A549 (cell line): ENCODE measurements at regions not wholly inside any gene's neighbourhood (a gene's known extent, or its start where the extent isn't known, plus 50 kb on each side); places are given as distances from the start of the nearest gene placed in this dataset.
"Not testable (repeated sequence)": the region's sequence is repeated elsewhere in the genome, so short reads cannot be mapped to it uniquely, and the experiment has no call there.

Source experiments
- ATAC-seq, 2 experiments: fragments of 200-7000 bp in 1 of 2; fragments of >200 bp in 1 of 2; cut with Nextera tagmentation in 1 of 2; cut with Tn5 transposase in 1 of 2; 3 replicates each; pipeline versions ENCODE4 v1.8.0 to v1.9.1; 2018 to 2020; ENCODE audit warnings: mild to moderate bottlenecking in 1 of 2, moderate library complexity in 1 of 2
- CTCF ChIA-PET: fragments of 300-600 bp; sonication (Branson Sonifier 250); formaldehyde crosslinking; extraction: SDS; loops from one replicate; lab custom pipeline; 2021; ENCODE audit warnings: antibody characterized with exemption, inconsistent platforms; lab: Yijun Ruan, JAX
- POLR2A ChIA-PET: fragments of 350-600 bp; formaldehyde crosslinking; extraction: SDS; loops from one replicate; lab custom pipeline; 2021; ENCODE audit warnings: antibody characterized with exemption, inconsistent platforms; lab: Yijun Ruan, JAX
- DNase-seq, 2 experiments: peaks; one replicate each; pipeline versions ENCODE4 v3.0.0 to v3.0.0-alpha.2; 2011 to 2016; ENCODE audit warnings: low read depth in 1 of 2, low spot score in 1 of 2
- FAIRE-seq: peaks from 2 replicates; lab custom pipeline; 2011; peaks lifted over from hg19 to GRCh38; lab: Jason Lieb, UNC
- H3K27ac ChIP-seq, 2 experiments: fragments of >200 bp; sonication (Bioruptor Twin); formaldehyde crosslinking; 3 replicates each; pipeline ENCODE4 v1.5.1; 2016 to 2017
- H3K4me1 ChIP-seq: fragments of >200 bp; sonication (Bioruptor Twin); formaldehyde crosslinking; 3 replicates; pipeline ENCODE4 v1.6.1; 2016
- H3K4me2 ChIP-seq: fragments of >200 bp; sonication (Bioruptor Twin); formaldehyde crosslinking; 3 replicates; pipeline ENCODE4 v1.6.1; 2016
- H3K4me3 ChIP-seq: fragments of >200 bp; sonication (Bioruptor Twin); formaldehyde crosslinking; 3 replicates; pipeline ENCODE4 v1.5.1; 2016
- H3K9me3 ChIP-seq: fragments of >200 bp; sonication (Bioruptor Twin); formaldehyde crosslinking; 3 replicates; pipeline ENCODE4 v1.6.1; 2016
- CBX2 ChIP-seq: fragments of 200-600 bp; sonication (generic); IDR thresholded peaks from 2 replicates; pipeline ENCODE4 v1.6.1; 2016; ENCODE audit warnings: low read depth, mild to moderate bottlenecking, borderline replicate concordance
- CBX8 ChIP-seq: fragments of 200-600 bp; sonication (generic); IDR thresholded peaks from 2 replicates; pipeline ENCODE4 v1.6.1; 2016
- CEBPB ChIP-seq, 2 experiments: fragments of >200 bp in 1 of 2; sonication (Bioruptor Twin) in 1 of 2; formaldehyde crosslinking in 1 of 2; IDR thresholded peaks; 2 replicates each; pipeline ENCODE4 v1.6.1; 2012 to 2016
- EHMT2 ChIP-seq: fragments of 200-600 bp; sonication (generic); IDR thresholded peaks from 2 replicates; pipeline ENCODE4 v1.6.1; 2016; ENCODE audit warnings: antibody characterized with exemption, low read depth, mild to moderate bottlenecking, moderate library complexity
- HES2 ChIP-seq: fragments of >200 bp; sonication (Bioruptor Twin); formaldehyde crosslinking; IDR thresholded peaks from 2 replicates; pipeline ENCODE4 v1.6.1; 2016
- HEYL ChIP-seq: fragments of 250-450 bp; sonication (Bioruptor Pico); IDR thresholded peaks from 2 replicates; pipeline ENCODE4 v1.8.0; 2021; ENCODE audit warnings: mild to moderate bottlenecking, moderate library complexity
- HOXB13 ChIP-seq: fragments of 250-450 bp; sonication (Bioruptor Pico); IDR thresholded peaks from 2 replicates; pipeline ENCODE4 v1.5.0; 2020; ENCODE audit warnings: low read depth, mild to moderate bottlenecking, moderate library complexity
- MAFK ChIP-seq: fragments of 450-650 bp; IDR thresholded peaks from 2 replicates; pipeline ENCODE4 v1.6.1; 2014; ENCODE audit not compliant: partially characterized antibody
- MAZ ChIP-seq: fragments of 150-350 bp; IDR thresholded peaks from 2 replicates; pipeline ENCODE4 v1.6.1; 2014; ENCODE audit warnings: antibody characterized with exemption, low read depth, low read length, borderline replicate concordance
- MYC ChIP-seq: IDR thresholded peaks from 2 replicates; pipeline ENCODE4 v1.6.1; 2012; ENCODE audit warnings: mild to moderate bottlenecking, inconsistent platforms, low read length, improper control_type of control experiment, borderline replicate concordance
- NFE2L2 ChIP-seq: fragments of 150-350 bp; conservative IDR thresholded peaks from 2 replicates; pipeline ENCODE4 v1.6.1; 2014; ENCODE audit warnings: low read length
- POLR2A ChIP-seq: IDR thresholded peaks from 2 replicates; pipeline ENCODE4 v1.6.1; 2012; ENCODE audit warnings: mild to moderate bottlenecking, low read length
- POLR2AphosphoS2 ChIP-seq: conservative IDR thresholded peaks from 2 replicates; pipeline ENCODE4 v1.6.1; 2012; ENCODE audit warnings: low read length, improper control_type of control experiment, inconsistent platforms
- RAD21 ChIP-seq, 2 experiments: fragments of >200 bp in 1 of 2; sonication (Bioruptor Twin) in 1 of 2; formaldehyde crosslinking in 1 of 2; IDR thresholded peaks in 1 of 2; conservative IDR thresholded peaks in 1 of 2; 2 replicates in 1 of 2; 3 replicates in 1 of 2; pipeline ENCODE4 v1.6.1; 2012 to 2018; ENCODE audit warnings: inconsistent platforms in 1 of 2
- RCOR1 ChIP-seq: fragments of 150-350 bp; IDR thresholded peaks from 2 replicates; pipeline ENCODE4 v1.6.1; 2014; ENCODE audit warnings: antibody characterized with exemption, low read length, low read depth
- RNF2 ChIP-seq: fragments of 200-600 bp; sonication (generic); IDR thresholded peaks from 2 replicates; pipeline ENCODE4 v1.6.1; 2016; ENCODE audit warnings: low read depth, mild to moderate bottlenecking, antibody characterized with exemption, moderate library complexity, borderline replicate concordance
- TFCP2L1 ChIP-seq: fragments of 250-450 bp; sonication (Bioruptor Pico); IDR thresholded peaks from 2 replicates; pipeline ENCODE4 v1.5.0; 2021; ENCODE audit warnings: mild to moderate bottlenecking
- ZNF302 ChIP-seq: fragments of 250-450 bp; sonication (Bioruptor Pico); IDR thresholded peaks from 2 replicates; pipeline ENCODE4 v1.9.0; 2021; ENCODE audit warnings: inconsistent platforms, mild to moderate bottlenecking, moderate library complexity
- WGBS: methylation state at CpG from one replicate; pipeline ENCODE4 v1.1.6; 2017; ENCODE audit errors: missing lambda C conversion rate; 5-methylcytosine and 5-hydroxymethylcytosine counted together
- TF ChIP-seq, protein P1 (sequence below): IDR thresholded peaks from 2 replicates; pipeline ENCODE4 v1.6.1; 2012
- TF ChIP-seq, protein P2 (sequence below): fragments of 450-650 bp; IDR thresholded peaks from 2 replicates; pipeline ENCODE4 v1.6.1; 2014; ENCODE audit warnings: antibody characterized with exemption

DNA sequence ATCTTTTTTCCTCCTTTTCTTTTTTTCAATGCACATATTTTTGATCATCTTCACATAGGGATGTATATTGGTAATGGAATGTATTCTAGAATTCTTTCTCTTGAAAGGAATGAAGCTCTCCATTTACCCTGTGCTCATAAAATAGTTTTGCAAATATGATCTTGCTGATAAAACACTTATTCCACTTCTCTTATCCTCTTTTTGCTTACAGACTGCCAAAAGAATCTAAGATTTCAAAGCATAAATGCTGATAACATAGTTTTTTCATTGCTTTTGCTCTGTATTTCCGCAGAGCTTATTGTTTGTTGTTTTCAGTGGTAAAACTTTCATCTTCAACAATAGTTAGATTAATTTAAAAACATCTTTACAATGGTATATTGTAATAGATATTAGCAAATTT, 350.5 kb downstream of the PAX1 start:
- DNase-seq (no peak), FAIRE-seq (peak; percentile 36), ATAC-seq (no peak)
- no peak overlapping the region for H3K4me2 ChIP-seq
- TF ChIP-seq MAFK = peak; percentile 20
- no peak for TF ChIP-seq ZNF302 (CRISPR knock-in tag)
- no peak overlapping the region for H3K27ac ChIP-seq
- H3K4me1 ChIP-seq = no peaks in the 10 kb centered on the region
- H3K4me3 ChIP-seq = no peak overlapping the region
- ChIA-PET POLR2A (no interaction called here), CTCF (no interaction called here)
- H3K9me3 ChIP-seq = no peaks in the 10 kb centered on the region; the same call in 2 of the 3 replicates
- 5% methylated on average over 1 of the region's 1 CpG for WGBS

GRCh38 chr20:22052025-22052650, 346.7 kb downstream of the PAX1 start:
- FAIRE-seq (no peak), ATAC-seq (no peak), DNase-seq (no peak)
- Histone ChIP-seq H3K4me1 (no peaks in the 10 kb centered on the region), H3K4me3 (no peak overlapping the region), H3K4me2 (no peak overlapping the region), H3K27ac (no peak overlapping the region), H3K9me3 (no peaks in the 10 kb centered on the region)
- 0% methylated on average over 1 of the region's 1 CpG for WGBS
- CTCF ChIA-PET = interaction anchor here (0.7 kb wide), 1 partner anchor 10 kb away, joined by 3 read pairs; no protein-coding TSS in a partner anchor
- TF ChIP-seq MAZ (no peak), HES2 (no peak), CBX8 (peak; percentile 94), CEBPB (IDR thresholded peaks at IDR 0.05) (no peak), POLR2AphosphoS2 (no peak), RNF2 (peak; percentile 94), RAD21 (conservative IDR thresholded peaks at IDR 0.05 in 1 of 2, IDR thresholded peaks at IDR 0.05 in 1 of 2) (no peak)
- POLR2A ChIA-PET = no interaction called here

GRCh38 chr20:22045956-22046507, 340.6 kb downstream of the PAX1 start:
- FAIRE-seq, H3K4me2 ChIP-seq, CTCF ChIA-PET: not testable (repeated sequence)

GRCh38 chr20:22027423-22027822, 322.0 kb downstream of the PAX1 start:
- H3K4me2 ChIP-seq = no peak overlapping the region
- no peak overlapping the region for H3K4me3 ChIP-seq
- 2% methylated on average over 1 of the region's 1 CpG for WGBS
- no peaks in the 10 kb centered on the region for H3K9me3 ChIP-seq
- H3K27ac ChIP-seq = no peak overlapping the region
- peak; percentile 89 for TF ChIP-seq MAFK
- TF ChIP-seq NFE2L2 = no peak
- ChIA-PET POLR2A (no interaction called here), CTCF (no interaction called here)
- no peak for FAIRE-seq
- H3K4me1 ChIP-seq = no peaks in the 10 kb centered on the region
- DNase-seq = no peak
- ATAC-seq = no peak

More at GRCh38 chr20:22045956-22046507, 340.6 kb downstream of the PAX1 start:
- H3K4me1 ChIP-seq, POLR2A ChIA-PET, ATAC-seq, H3K9me3 ChIP-seq, H3K27ac ChIP-seq, DNase-seq, H3K4me3 ChIP-seq: not testable (repeated sequence)
- 32% methylated on average over 12 of the region's 13 CpGs for WGBS

DNA sequence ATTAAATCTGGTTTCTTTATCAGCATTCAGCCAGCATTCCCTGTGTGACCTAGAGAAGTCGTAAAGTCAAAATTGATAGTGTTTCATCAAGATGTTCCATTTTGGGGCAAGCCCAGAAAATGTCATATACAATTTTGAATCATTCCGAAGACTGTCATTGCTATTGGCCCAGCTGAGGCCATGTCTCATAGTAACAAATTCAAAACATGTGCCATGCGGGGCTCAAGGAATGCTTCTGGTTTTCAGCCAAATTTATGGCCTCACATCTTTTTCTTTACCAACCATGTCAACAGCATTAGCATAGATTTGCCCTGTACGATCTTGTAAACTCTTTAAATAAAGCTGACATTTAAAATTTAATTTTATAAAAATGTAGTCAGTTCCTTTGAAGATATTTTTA, 314.7 kb downstream of the PAX1 start:
- ChIA-PET POLR2A (no interaction called here), CTCF (no interaction called here)

More for the DNA sequence above, 314.7 kb downstream of the PAX1 start:
- DNase-seq (no peak), ATAC-seq (no peak), FAIRE-seq (no peak)
- no peak overlapping the region for H3K4me3 ChIP-seq
- TF ChIP-seq TFCP2L1 = no peak
- no peak for TF ChIP-seq HOXB13 (CRISPR knock-in tag)
- TF ChIP-seq, protein P1, sequence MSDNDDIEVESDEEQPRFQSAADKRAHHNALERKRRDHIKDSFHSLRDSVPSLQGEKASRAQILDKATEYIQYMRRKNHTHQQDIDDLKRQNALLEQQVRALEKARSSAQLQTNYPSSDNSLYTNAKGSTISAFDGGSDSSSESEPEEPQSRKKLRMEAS = no peak
- TF ChIP-seq MAFK = no peak
- no peak for TF ChIP-seq MAZ
- no peak for TF ChIP-seq MYC
- TF ChIP-seq POLR2AphosphoS2 = no peak
- no peak for TF ChIP-seq HEYL
- TF ChIP-seq, protein P2, sequence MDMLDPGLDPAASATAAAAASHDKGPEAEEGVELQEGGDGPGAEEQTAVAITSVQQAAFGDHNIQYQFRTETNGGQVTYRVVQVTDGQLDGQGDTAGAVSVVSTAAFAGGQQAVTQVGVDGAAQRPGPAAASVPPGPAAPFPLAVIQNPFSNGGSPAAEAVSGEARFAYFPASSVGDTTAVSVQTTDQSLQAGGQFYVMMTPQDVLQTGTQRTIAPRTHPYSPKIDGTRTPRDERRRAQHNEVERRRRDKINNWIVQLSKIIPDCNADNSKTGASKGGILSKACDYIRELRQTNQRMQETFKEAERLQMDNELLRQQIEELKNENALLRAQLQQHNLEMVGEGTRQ = no peak
- TF ChIP-seq CBX2 = no peak
- TF ChIP-seq CEBPB (IDR thresholded peaks at IDR 0.05) = no peak
- no peak for TF ChIP-seq EHMT2
- no peak for TF ChIP-seq RCOR1
- TF ChIP-seq POLR2A = no peak
- no peak overlapping the region for H3K27ac ChIP-seq
- no peak overlapping the region for H3K4me2 ChIP-seq
- H3K9me3 ChIP-seq = no peaks in the 10 kb centered on the region
- WGBS = 14% methylated on average over 4 of the region's 4 CpGs
- H3K4me1 ChIP-seq = no peaks in the 10 kb centered on the region
